Renal cortex interstitium (tissue), 11 donors: ENCODE measurements at regions not wholly inside any gene's neighbourhood (a gene's known extent, or its start where the extent isn't known, plus 50 kb on each side); places are given as distances from the start of the nearest gene placed in this dataset.

Source experiments
- DNase-seq, 11 donors: peaks; one replicate each; pipeline ENCODE4 v3.0.0-alpha.2; 2013; ENCODE audit warnings: low read depth in 9 of 11, low spot score in 4 of 11; ENCODE audit errors: extremely low read depth in 1 of 11

- no peak for DNase-seq
Observed at GRCh38 chr5:6861667-6862066, 148.4 kb downstream of the TENT4A start.

GRCh38 chr5:6862306-6862705 lies 149.1 kb downstream of the TENT4A start:
- no peak for DNase-seq

- no peak for DNase-seq
Observed at GRCh38 chr5:6867712-6868111, 154.5 kb downstream of the TENT4A start.

- no peak for DNase-seq
Observed at GRCh38 chr5:6868171-6868570, 154.9 kb downstream of the TENT4A start.

DNA sequence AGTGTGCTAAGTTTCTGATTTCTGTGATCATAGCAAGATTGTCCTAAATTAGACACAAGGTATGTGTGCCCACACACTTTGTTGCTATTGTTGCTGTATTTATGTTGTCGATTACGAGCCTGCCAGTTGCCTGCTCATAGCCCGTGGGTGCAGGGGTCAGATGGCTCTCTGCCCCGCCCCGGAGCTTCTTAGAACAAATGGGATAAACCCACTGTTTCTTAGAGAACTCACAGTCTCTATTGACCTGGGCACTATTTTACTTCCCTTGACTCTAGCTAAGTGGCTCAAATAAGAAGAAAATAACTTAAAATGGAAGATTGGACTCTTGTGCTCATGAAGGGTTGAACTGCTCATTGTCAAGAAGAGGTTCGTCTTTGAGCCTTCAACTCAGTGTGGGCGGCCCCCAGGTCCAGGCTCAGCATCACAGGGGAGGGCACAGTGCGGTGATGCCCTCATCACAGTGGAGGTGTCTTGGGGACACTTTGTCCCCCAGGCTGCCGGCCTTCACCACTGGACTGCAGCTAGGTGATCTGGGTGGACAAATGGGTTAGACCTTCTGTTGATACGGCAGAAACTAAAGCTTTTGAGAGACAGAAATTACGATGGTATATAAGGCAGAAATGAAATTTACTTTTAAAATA lies 155.5 kb downstream of the TENT4A start:
- no peak for DNase-seq

GRCh38 chr5:6869677-6870076 lies 156.4 kb downstream of the TENT4A start:
- no peak for DNase-seq

DNA sequence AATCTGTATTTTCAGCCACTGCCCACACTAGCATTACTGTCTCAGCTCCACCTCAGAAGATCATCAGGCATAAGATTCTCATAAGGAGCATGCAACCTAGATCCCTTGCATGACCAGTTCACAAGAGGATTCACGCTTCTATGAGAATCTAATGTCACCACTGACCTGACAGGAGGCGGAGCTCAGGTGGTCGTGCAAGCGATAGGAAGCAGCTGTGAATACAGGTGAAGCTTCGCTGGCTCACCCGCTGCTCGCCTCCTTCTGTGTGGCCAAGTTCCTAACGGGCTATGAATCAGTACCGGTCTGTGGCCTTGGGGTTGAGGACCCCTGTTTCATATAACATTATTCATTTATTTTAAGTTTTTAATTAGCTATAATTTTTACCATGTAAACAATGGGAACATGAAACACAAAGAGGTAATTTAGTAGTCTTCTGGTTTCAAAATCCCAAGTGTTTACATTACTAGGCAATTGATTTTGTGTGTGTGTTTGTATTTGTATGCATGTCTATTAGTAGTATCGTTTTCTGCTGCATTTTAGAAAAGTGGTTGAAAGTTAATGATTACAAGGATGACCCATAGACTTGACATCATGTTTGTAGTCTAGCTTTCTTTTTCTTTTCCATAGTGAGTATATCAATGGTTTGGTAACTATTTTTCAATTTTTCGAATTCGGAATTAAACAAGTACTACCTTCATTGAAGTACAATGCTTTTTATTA lies 159.4 kb downstream of the TENT4A start:
- DNase-seq: no peak

- no peak for DNase-seq
Observed at GRCh38 chr5:6873359-6873758, 160.1 kb downstream of the TENT4A start.

GRCh38 chr5:6875376-6875775 lies 162.1 kb downstream of the TENT4A start:
- no peak for DNase-seq

DNA sequence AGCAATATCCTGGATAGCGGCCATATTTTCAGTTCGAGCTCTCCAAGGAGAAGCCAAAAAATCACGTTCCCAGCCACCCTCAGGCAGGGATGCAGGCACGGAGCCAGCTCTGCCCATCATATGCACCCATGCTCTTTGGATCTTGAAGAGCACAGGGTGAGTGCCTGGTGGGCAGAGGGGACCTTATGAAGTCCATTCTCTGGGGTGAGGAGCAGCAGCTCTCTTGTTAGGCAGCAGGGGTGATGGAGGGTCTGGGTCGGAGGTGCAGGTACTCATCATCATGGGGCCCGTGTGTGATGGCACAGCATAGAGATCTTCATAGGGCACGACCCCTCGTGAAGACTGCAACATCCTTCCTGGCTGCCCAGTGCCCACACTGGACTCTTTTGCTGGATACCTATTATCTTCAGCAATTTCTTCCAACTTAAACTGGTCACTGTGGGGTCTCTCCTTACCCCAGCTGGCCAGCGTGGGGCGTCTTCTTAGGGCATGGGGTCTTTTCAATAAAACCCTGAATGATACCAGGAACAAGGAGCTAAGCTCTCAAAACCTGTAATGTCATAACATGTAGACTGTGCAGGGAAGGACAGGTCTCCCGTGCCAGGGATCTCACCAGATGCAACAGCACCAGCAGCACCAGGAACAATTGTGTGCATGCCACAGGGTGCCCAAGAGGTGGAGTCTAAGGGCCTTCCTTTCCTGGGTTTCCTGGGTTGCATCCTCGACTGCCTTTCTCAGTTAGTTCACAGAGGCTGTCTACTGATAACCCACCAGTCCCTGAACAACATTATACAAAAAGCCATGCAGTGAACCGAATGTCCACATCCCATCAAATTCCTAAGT lies 165.0 kb downstream of the TENT4A start:
- no peak for DNase-seq

GRCh38 chr5:6885581-6885980 lies 172.3 kb downstream of the TENT4A start:
- no peak for DNase-seq

- DNase-seq: no peak
Observed at GRCh38 chr5:6886866-6887265, 173.6 kb downstream of the TENT4A start.

DNA sequence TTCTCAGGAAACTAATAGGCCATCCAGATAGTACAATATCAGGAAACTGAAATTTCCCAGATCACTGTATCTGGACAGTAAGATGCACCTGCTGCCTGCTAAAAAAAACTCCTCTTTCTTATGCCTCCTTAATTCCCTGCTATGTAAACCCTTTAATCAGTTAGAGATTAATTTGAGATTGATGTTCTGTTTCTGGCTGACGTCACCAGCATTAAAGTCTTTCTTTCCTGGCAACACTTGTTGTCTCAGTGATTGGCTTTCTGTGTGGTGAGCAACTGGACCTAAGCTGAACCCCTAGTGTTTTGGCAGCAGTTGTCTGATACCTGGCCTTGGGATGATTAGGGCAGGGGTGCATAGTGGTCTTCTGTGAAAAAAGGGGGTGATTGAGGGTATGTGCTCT lies 175.8 kb downstream of the TENT4A start:
- DNase-seq: no peak

DNA sequence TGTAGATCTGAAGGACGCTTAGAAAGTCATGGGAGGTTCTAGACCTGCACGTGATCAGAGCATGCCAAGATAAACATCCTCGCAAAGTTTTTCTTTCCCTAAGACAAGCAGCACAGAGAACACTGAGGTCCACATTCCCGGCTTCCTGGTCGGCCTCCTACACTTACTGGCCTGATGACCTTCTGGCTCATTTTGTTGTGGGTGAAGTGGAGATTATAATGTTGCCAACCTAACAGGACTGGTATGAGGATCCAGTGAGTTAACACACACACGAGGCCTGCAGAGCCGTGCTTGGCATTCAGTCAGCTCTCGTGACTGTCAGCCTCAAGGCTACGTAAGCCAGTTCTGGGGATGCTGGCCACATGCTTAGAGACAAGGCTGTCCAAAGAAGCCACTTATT lies 186.0 kb downstream of the TENT4A start:
- DNase-seq: no peak

- DNase-seq: peak in 9 of 11 donors; percentile 6 to 39 (median 20)
Observed at GRCh38 chr5:6900247-6901227, 187.3 kb downstream of the TENT4A start.

- no peak for DNase-seq
Observed at GRCh38 chr5:6902094-6902493, 188.9 kb downstream of the TENT4A start.

- DNase-seq: no peak
Observed at GRCh38 chr5:6902597-6902996, 189.4 kb downstream of the TENT4A start.

- no peak for DNase-seq
Observed at GRCh38 chr5:6903934-6904333, 190.7 kb downstream of the TENT4A start.

GRCh38 chr5:6904860-6905259 lies 191.6 kb downstream of the TENT4A start:
- no peak for DNase-seq
